Mammary epithelial cell (primary cell): ENCODE measurements at regions not wholly inside any gene's neighbourhood (a gene's known extent, or its start where the extent isn't known, plus 50 kb on each side); places are given as distances from the start of the nearest gene placed in this dataset.

Experiments
- EZH2 ChIP-seq: IDR thresholded peaks from 2 replicates; pipeline ENCODE4 v1.6.1; 2012; ENCODE audit warnings: low read length, inconsistent platforms, borderline replicate concordance
- TF ChIP-seq, protein P1 (sequence below), 2 donors: IDR thresholded peaks in 1 of 2; conservative IDR thresholded peaks in 1 of 2; 2 replicates each; pipeline ENCODE4 v1.5.1; 2011 to 2012; ENCODE audit warnings: inconsistent platforms in 2 of 2, low read length in 2 of 2, mild to moderate bottlenecking in 2 of 2, control low read depth in 1 of 2, low read depth in 1 of 2; ENCODE audit not compliant: insufficient read depth in 1 of 2; ENCODE audit errors: extremely low read depth in 1 of 2

DNA sequence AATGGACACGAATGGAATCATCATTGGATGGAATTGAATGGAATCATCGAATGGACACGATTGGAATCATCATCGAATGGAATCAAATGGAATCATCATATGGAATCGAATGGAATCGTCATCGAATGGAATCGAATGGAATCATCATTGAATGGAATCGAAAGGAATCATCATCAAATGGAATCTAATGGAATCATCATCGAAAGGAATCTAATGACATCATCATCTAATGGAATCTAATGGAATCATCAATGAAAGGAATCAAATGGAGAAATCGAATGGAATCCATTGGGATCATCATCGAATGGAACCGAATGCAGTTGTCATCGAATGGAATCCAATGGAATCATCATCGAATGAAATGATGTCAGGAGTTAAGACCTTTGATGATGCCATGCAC lies 154.9 kb downstream of the SHCBP1 start:
- TF ChIP-seq, protein P1, sequence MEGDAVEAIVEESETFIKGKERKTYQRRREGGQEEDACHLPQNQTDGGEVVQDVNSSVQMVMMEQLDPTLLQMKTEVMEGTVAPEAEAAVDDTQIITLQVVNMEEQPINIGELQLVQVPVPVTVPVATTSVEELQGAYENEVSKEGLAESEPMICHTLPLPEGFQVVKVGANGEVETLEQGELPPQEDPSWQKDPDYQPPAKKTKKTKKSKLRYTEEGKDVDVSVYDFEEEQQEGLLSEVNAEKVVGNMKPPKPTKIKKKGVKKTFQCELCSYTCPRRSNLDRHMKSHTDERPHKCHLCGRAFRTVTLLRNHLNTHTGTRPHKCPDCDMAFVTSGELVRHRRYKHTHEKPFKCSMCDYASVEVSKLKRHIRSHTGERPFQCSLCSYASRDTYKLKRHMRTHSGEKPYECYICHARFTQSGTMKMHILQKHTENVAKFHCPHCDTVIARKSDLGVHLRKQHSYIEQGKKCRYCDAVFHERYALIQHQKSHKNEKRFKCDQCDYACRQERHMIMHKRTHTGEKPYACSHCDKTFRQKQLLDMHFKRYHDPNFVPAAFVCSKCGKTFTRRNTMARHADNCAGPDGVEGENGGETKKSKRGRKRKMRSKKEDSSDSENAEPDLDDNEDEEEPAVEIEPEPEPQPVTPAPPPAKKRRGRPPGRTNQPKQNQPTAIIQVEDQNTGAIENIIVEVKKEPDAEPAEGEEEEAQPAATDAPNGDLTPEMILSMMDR (conservative IDR thresholded peaks at IDR 0.05 in 1 of 2, IDR thresholded peaks at IDR 0.05 in 1 of 2; ENCODE audit: extremely low read depth in 1 of 2, insufficient read depth in 1 of 2, low read depth in 1 of 2, low read length in 2 of 2): no peak
- no peak for TF ChIP-seq EZH2
